ENCODE measurements at regions not wholly inside any gene's neighbourhood (a gene's known extent, or its start where the extent isn't known, plus 50 kb on each side); places are given as distances from the start of the nearest gene placed in this dataset.

DNA sequence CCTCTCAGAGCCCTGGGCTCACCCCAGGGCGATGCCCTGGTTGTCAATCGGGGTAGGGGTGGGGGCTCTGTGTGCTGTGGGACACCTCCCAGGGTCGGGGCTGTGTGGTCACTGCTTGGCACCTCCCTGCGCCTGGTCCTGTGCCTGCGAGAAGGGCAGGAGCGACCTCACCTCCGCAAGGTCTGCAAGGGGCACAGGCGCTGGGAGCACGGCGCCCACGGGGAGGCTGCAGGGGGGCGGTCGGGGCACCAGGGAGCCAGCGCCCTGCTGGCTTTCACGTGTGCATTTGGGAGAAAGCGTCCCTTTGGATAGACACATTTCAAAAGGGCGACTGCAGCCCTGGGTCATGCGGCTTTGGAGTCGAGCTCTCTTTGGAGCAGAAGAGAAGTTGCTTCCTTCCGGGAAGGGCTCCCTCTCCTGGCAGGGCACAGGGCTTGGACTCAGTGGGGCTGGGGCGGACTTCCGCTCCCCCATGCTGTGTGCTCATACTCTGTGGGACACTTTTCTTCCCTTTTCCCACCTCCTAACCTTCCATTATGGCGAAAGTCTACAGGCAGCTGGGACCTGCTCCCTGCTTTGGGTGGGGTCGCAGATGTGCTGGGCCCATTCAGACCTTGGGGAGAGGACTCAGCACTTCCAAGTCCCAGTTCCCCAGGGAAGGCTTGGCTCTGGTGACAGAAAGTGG, 52.9 kb upstream of the SLC28A3 start:
- Histone ChIP-seq H3K4me1 (ENCODE audit: control insufficient read depth in 1 of 2, insufficient read depth in 2 of 2, low read length in 2 of 2) (no peaks in the 10 kb centered on the region), H3K4me2 (ENCODE audit: low read length) (no peak overlapping the region), H3K36me3 (ENCODE audit: control insufficient read depth in 1 of 2, insufficient read depth in 2 of 2, low read length in 2 of 2) (no peaks in the 10 kb centered on the region), H3K79me2 (ENCODE audit: insufficient read depth, low read length) (no peaks in the 10 kb centered on the region), H3K9me3 (ENCODE audit: control insufficient read depth in 1 of 2, insufficient read depth in 1 of 2, low read depth in 1 of 2, low read length in 2 of 2) (no peaks in the 10 kb centered on the region), H3K27me3 (ENCODE audit: insufficient read depth, low read length) (peaks cover 8% of the 10 kb centered on the region; the same call in 1 of the 2 replicates), H3K27ac (ENCODE audit: low read depth, low read length) (no peak overlapping the region), H3K9ac (ENCODE audit: low read length) (no peak overlapping the region), H3K4me3 (replicated peaks in 1 of 2; ENCODE audit: low read depth in 1 of 2, low read length in 2 of 2) (no peak overlapping the region), H4K20me1 (ENCODE audit: insufficient read depth) (no peaks in the 10 kb centered on the region), H3K9me2 (ENCODE audit: insufficient read depth) (no peaks in the 10 kb centered on the region), H2AFZ (ENCODE audit: low read depth, low read length, poor library complexity, severe bottlenecking) (no peak overlapping the region)
- ChIA-PET RAD21 (ENCODE audit: low non-redundant PET in 1 of 2, low total read pairs in 2 of 2, uncharacterized antibody in 2 of 2, unreplicated experiment in 2 of 2) (no interaction called here), CTCF (interaction anchor here (1.8 kb wide), 1 partner anchor 11 kb away, joined by 7 read pairs; no protein-coding TSS in a partner anchor), POLR2A (no interaction called here)
- TF ChIP-seq RAD21 (IDR thresholded peaks at IDR 0.05; ENCODE audit: low read depth) (no peak), SRF (IDR thresholded peaks at IDR 0.05; ENCODE audit: low read depth) (no peak), CEBPB (IDR thresholded peaks at IDR 0.05; ENCODE audit: low read depth) (no peak), POLR2AphosphoS5 (IDR thresholded peaks at IDR 0.05; ENCODE audit: low read depth, low read length) (no peak), ZFX (IDR thresholded peaks at IDR 0.05) (no peak), CTCF (IDR thresholded peaks at IDR 0.05 in 2 of 3, conservative IDR thresholded peaks at IDR 0.05 in 1 of 3; ENCODE audit: borderline replicate concordance in 1 of 3, insufficient read depth in 1 of 3, low read depth in 2 of 3, low read length in 2 of 3) (peak; percentile 4 to 36 (median 18); a peak in 2 of 6 replicates)
- 0 out of 2 replicates have a peak, but pooled peaks have one; percentile 30 for ATAC-seq
- no peak for DNase-seq (ENCODE audit: low read depth, low spot score)
- intact Hi-C loops (cut with micrococcal nuclease), result loop anchor here (10.0 kb wide), 3 partner anchors 459 to 1391 kb away; no protein-coding TSS in a partner anchor
- no TSS peak for BruUV-seq (replicated peaks)

GRCh38 chr9:84394036-84394435, 53.5 kb upstream of the SLC28A3 start:
- CTCF ChIA-PET, result interaction anchor here (1.8 kb wide), 1 partner anchor 10 kb away, joined by 7 read pairs; no protein-coding TSS in a partner anchor
- POLR2A ChIA-PET, result no interaction called here
- BruUV-seq (replicated peaks), result no TSS peak
- Histone ChIP-seq H3K27me3 (ENCODE audit: insufficient read depth, low read length) (peaks cover 8% of the 10 kb centered on the region; the same call in 1 of the 2 replicates), H3K9ac (ENCODE audit: low read length) (no peak overlapping the region), H3K4me3 (replicated peaks in 1 of 2; ENCODE audit: low read depth in 1 of 2, low read length in 2 of 2) (no peak overlapping the region), H3K36me3 (ENCODE audit: control insufficient read depth in 1 of 2, insufficient read depth in 2 of 2, low read length in 2 of 2) (no peaks in the 10 kb centered on the region), H3K9me3 (ENCODE audit: control insufficient read depth in 1 of 2, insufficient read depth in 1 of 2, low read depth in 1 of 2, low read length in 2 of 2) (no peaks in the 10 kb centered on the region), H2AFZ (ENCODE audit: low read depth, low read length, poor library complexity, severe bottlenecking) (no peak overlapping the region), H3K27ac (ENCODE audit: low read depth, low read length) (no peak overlapping the region), H3K4me1 (ENCODE audit: control insufficient read depth in 1 of 2, insufficient read depth in 2 of 2, low read length in 2 of 2) (no peaks in the 10 kb centered on the region), H3K4me2 (ENCODE audit: low read length) (no peak overlapping the region), H4K20me1 (ENCODE audit: insufficient read depth) (no peaks in the 10 kb centered on the region), H3K9me2 (ENCODE audit: insufficient read depth) (no peaks in the 10 kb centered on the region), H3K79me2 (ENCODE audit: insufficient read depth, low read length) (no peaks in the 10 kb centered on the region)
- RAD21 ChIA-PET (ENCODE audit: low non-redundant PET in 1 of 2, low total read pairs in 2 of 2, uncharacterized antibody in 2 of 2, unreplicated experiment in 2 of 2), result no interaction called here
- DNase-seq (ENCODE audit: low read depth, low spot score) (no peak), ATAC-seq (no peak)
- TF ChIP-seq CBX3 (IDR thresholded peaks at IDR 0.05; ENCODE audit: low read depth) (no peak), POLR2A (IDR thresholded peaks at IDR 0.05; ENCODE audit: borderline replicate concordance, extremely low read depth, insufficient read depth, insufficient read length) (no peak)
- intact Hi-C loops (cut with micrococcal nuclease), result loop anchor here (10.0 kb wide), 3 partner anchors 459 to 1391 kb away; no protein-coding TSS in a partner anchor

Measured in HCT116 (cell line).